H9 (cell line): ENCODE measurements at regions not wholly inside any gene's neighbourhood (a gene's known extent, or its start where the extent isn't known, plus 50 kb on each side); places are given as distances from the start of the nearest gene placed in this dataset.

Source experiments
- DNase-seq: peaks from one replicate; pipeline ENCODE4 v3.0.0-alpha.2; 2017
- H2AFZ ChIP-seq: one replicate; pipeline ENCODE4 v1.6.1; 2013; ENCODE audit warnings: mild to moderate bottlenecking, low read length, control low read depth, moderate library complexity
- H2AK5ac ChIP-seq: 2 replicates; pipeline ENCODE4 v1.6.1; 2013; ENCODE audit warnings: low read length, control low read depth, mixed read lengths; ENCODE audit not compliant: insufficient read length
- H2BK120ac ChIP-seq: one replicate; pipeline ENCODE4 v1.6.1; 2013; ENCODE audit warnings: low read depth, mild to moderate bottlenecking, low read length, control low read depth, inconsistent platforms; ENCODE audit not compliant: poor library complexity, severe bottlenecking
- H2BK12ac ChIP-seq: 2 replicates; pipeline ENCODE4 v1.6.1; 2013; ENCODE audit warnings: low read length, control low read depth, mixed read lengths, low read depth; ENCODE audit not compliant: insufficient read length
- H2BK15ac ChIP-seq: 2 replicates; pipeline ENCODE4 v1.6.1; 2013; ENCODE audit warnings: low read depth, low read length, control low read depth
- H2BK20ac ChIP-seq: one replicate; pipeline ENCODE4 v1.6.1; 2013; ENCODE audit warnings: low read depth, mild to moderate bottlenecking, low read length, control low read depth, inconsistent platforms; ENCODE audit not compliant: poor library complexity, severe bottlenecking
- H2BK5ac ChIP-seq: 2 replicates; pipeline ENCODE4 v1.6.1; 2013; ENCODE audit warnings: low read length, control low read depth, mixed read lengths; ENCODE audit not compliant: insufficient read length
- H3K14ac ChIP-seq: 2 replicates; pipeline ENCODE4 v1.6.1; 2013; ENCODE audit warnings: low read length, control low read depth; ENCODE audit not compliant: insufficient read depth
- H3K18ac ChIP-seq: 2 replicates; pipeline ENCODE4 v1.6.1; 2013; ENCODE audit warnings: low read depth, mild to moderate bottlenecking, mixed read lengths, low read length, control low read depth; ENCODE audit not compliant: insufficient read length
- H3K23ac ChIP-seq: 2 replicates; pipeline ENCODE4 v1.6.1; 2013; ENCODE audit warnings: low read length, control low read depth, mixed read lengths, low read depth; ENCODE audit not compliant: insufficient read length
- H3K23me2 ChIP-seq: 2 replicates; pipeline ENCODE4 v1.6.1; 2013; ENCODE audit warnings: low read depth, mild to moderate bottlenecking, mixed read lengths, low read length, control low read depth; ENCODE audit not compliant: insufficient read length, poor library complexity, severe bottlenecking
- H3K27ac ChIP-seq: 2 replicates; pipeline ENCODE4 v1.5.1; 2013; ENCODE audit warnings: low read length, control low read depth, mixed read lengths, low read depth; ENCODE audit not compliant: insufficient read length
- H3K27me3 ChIP-seq: 2 replicates; pipeline ENCODE4 v1.6.1; 2013; ENCODE audit warnings: low read length, control low read depth, inconsistent platforms; ENCODE audit not compliant: insufficient read depth
- H3K4ac ChIP-seq: 2 replicates; pipeline ENCODE4 v1.6.1; 2013; ENCODE audit warnings: low read depth, mild to moderate bottlenecking, control low read depth, inconsistent platforms, low read length, moderate library complexity
- H3K4me1 ChIP-seq: 2 replicates; pipeline ENCODE4 v1.6.1; 2013; ENCODE audit warnings: low read length, control low read depth, inconsistent platforms; ENCODE audit not compliant: insufficient read depth
- H3K4me2 ChIP-seq: 2 replicates; pipeline ENCODE4 v1.6.1; 2013; ENCODE audit warnings: low read length, control low read depth, mixed read lengths; ENCODE audit not compliant: insufficient read length, insufficient read depth
- H3K56ac ChIP-seq: 2 replicates; pipeline ENCODE4 v1.6.1; 2013; ENCODE audit warnings: low read depth, mild to moderate bottlenecking, mixed read lengths, low read length, control low read depth; ENCODE audit not compliant: insufficient read length
- H3K79me1 ChIP-seq: 2 replicates; pipeline ENCODE4 v1.6.1; 2013; ENCODE audit warnings: low read depth, mild to moderate bottlenecking, moderate library complexity, low read length, control low read depth, inconsistent platforms; ENCODE audit not compliant: insufficient read depth, poor library complexity, severe bottlenecking
- H3K79me2 ChIP-seq: 2 replicates; pipeline ENCODE4 v1.6.1; 2013; ENCODE audit warnings: low read length, control low read depth, inconsistent platforms; ENCODE audit not compliant: insufficient read depth
- H3K9ac ChIP-seq: 2 replicates; pipeline ENCODE4 v1.6.1; 2013; ENCODE audit warnings: low read length, control low read depth, mixed read lengths; ENCODE audit not compliant: insufficient read length; ENCODE audit errors: extremely low read depth
- H3K9me3 ChIP-seq: one replicate; pipeline ENCODE4 v1.6.1; 2013; ENCODE audit warnings: low read depth, low read length, inconsistent platforms; ENCODE audit not compliant: control insufficient read depth
- H3T11ph ChIP-seq: one replicate; pipeline ENCODE4 v1.6.1; 2013; ENCODE audit warnings: mild to moderate bottlenecking, low read length, control low read depth, inconsistent platforms
- H4K20me1 ChIP-seq: one replicate; pipeline ENCODE4 v1.6.1; 2013; ENCODE audit not compliant: control insufficient read depth, insufficient read length, insufficient read depth
- H4K5ac ChIP-seq: 2 replicates; pipeline ENCODE4 v1.6.1; 2013; ENCODE audit warnings: low read depth, mild to moderate bottlenecking, mixed read lengths, low read length, control low read depth; ENCODE audit not compliant: insufficient read length
- H4K8ac ChIP-seq: replicated peaks from 2 replicates; pipeline ENCODE4 v1.6.1; 2013; ENCODE audit warnings: low read length, control low read depth, mixed read lengths, low read depth; ENCODE audit not compliant: insufficient read length
- H4K91ac ChIP-seq: 2 replicates; pipeline ENCODE4 v1.6.1; 2013; ENCODE audit warnings: low read depth, mild to moderate bottlenecking, moderate library complexity, mixed read lengths, low read length, control low read depth; ENCODE audit not compliant: insufficient read length
- H3K27ac Mint-ChIP-seq, 3 experiments: 2 replicates in 2 of 3; 3 replicates in 1 of 3; pipeline ENCODE4 v1.8.0; 2020 to 2021; ENCODE audit warnings: mixed read lengths in 3 of 3, mild to moderate bottlenecking in 1 of 3, moderate library complexity in 1 of 3
- H3K27me3 Mint-ChIP-seq: 2 replicates; pipeline ENCODE4 v1.8.0; 2021; ENCODE audit warnings: low read depth, mild to moderate bottlenecking, moderate library complexity, mixed read lengths
- H3K36me3 Mint-ChIP-seq, 3 experiments: 2 replicates in 2 of 3; 3 replicates in 1 of 3; pipeline ENCODE4 v1.8.0; 2020 to 2021; ENCODE audit warnings: low read depth in 3 of 3, mixed read lengths in 3 of 3; ENCODE audit not compliant: insufficient read depth in 1 of 3
- H3K4me1 Mint-ChIP-seq, 2 experiments: 2 replicates each; pipeline ENCODE4 v1.8.0; 2020; ENCODE audit warnings: mixed read lengths in 2 of 2
- H3K4me3 Mint-ChIP-seq, 2 experiments: 2 replicates in 1 of 2; 3 replicates in 1 of 2; pipeline ENCODE4 v1.8.0; 2020 to 2021; ENCODE audit warnings: mild to moderate bottlenecking in 2 of 2, mixed read lengths in 2 of 2, moderate library complexity in 1 of 2
- H3K9me3 Mint-ChIP-seq, 2 experiments: 2 replicates in 1 of 2; 3 replicates in 1 of 2; pipeline ENCODE4 v1.8.0; 2020; ENCODE audit warnings: mild to moderate bottlenecking in 2 of 2, mixed read lengths in 2 of 2, moderate library complexity in 1 of 2
- WGBS: extraction: QIAGEN DNeasy Blood & Tissue Kit; methylation state at CpG from one replicate; pipeline ENCODE4 v1.1.7; 2013; ENCODE audit warnings: missing lambda C conversion rate, low lambda C conversion rate, mixed read lengths; ENCODE audit not compliant: insufficient read length; ENCODE audit errors: extremely low coverage; 5-methylcytosine and 5-hydroxymethylcytosine counted together
- TF ChIP-seq, protein P1 (sequence below): fragments of 200-600 bp; sonication (generic); conservative IDR thresholded peaks from 3 replicates; pipeline ENCODE4 v1.8.0; 2021; ENCODE audit warnings: antibody characterized with exemption, mild to moderate bottlenecking

DNA sequence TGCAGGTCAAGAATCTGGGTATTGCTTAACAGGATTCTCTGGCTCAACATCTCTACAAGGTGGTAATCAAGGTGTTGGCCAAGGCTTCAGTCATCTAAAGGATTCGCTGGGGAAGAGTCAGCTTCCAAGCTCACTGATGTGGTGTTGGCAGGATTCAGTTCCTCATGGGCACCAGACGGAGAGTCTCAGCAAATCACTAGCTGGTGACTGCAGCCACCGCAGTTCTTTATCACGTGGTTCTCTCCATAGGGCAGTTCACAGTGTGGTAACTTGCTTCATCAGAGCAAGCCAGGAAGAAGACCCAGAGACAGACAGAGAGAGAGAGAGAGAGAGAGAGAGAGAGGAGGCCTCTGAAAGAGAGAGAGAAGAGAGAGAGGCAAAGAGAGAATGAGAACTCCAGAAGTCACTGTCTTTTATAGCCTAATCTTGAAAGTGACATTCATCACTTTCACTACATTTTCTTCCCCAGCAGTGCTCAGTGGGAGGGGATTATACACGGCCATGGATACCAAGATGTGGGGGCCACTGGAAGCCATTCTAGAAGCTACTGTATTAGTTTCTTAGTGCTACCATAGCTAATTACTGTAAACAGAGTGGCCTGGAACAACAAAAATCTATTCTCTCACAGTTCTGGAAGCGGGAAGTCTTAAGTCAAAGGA is 109.2 kb upstream of the SMIM23 start:
- H3K9ac ChIP-seq, result no peak overlapping the region
- no peaks in the 10 kb centered on the region for H3K27me3 ChIP-seq
- H3K56ac ChIP-seq, result no peak overlapping the region
- H4K5ac ChIP-seq, result no peak overlapping the region
- peaks cover 0 to 4% (median 2%) of the 10 kb centered on the region in 3 experiments; a peak in 4 of 7 replicates for H3K36me3 Mint-ChIP-seq
- H3K23me2 ChIP-seq, result no peaks in the 10 kb centered on the region
- no peak overlapping the region for H2BK20ac ChIP-seq
- no peak overlapping the region for H3T11ph ChIP-seq
- no peak overlapping the region for H3K27ac ChIP-seq
- H3K27me3 Mint-ChIP-seq, result peaks cover 10% of the 10 kb centered on the region
- H3K27ac Mint-ChIP-seq, result no peak overlapping the region
- H3K4me1 Mint-ChIP-seq, result peaks cover 9 to 11% of the 10 kb centered on the region in 2 experiments; a peak in 3 of 4 replicates
- no peak overlapping the region for H2AK5ac ChIP-seq
- TF ChIP-seq, protein P1, sequence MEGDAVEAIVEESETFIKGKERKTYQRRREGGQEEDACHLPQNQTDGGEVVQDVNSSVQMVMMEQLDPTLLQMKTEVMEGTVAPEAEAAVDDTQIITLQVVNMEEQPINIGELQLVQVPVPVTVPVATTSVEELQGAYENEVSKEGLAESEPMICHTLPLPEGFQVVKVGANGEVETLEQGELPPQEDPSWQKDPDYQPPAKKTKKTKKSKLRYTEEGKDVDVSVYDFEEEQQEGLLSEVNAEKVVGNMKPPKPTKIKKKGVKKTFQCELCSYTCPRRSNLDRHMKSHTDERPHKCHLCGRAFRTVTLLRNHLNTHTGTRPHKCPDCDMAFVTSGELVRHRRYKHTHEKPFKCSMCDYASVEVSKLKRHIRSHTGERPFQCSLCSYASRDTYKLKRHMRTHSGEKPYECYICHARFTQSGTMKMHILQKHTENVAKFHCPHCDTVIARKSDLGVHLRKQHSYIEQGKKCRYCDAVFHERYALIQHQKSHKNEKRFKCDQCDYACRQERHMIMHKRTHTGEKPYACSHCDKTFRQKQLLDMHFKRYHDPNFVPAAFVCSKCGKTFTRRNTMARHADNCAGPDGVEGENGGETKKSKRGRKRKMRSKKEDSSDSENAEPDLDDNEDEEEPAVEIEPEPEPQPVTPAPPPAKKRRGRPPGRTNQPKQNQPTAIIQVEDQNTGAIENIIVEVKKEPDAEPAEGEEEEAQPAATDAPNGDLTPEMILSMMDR, result no peak
- no peaks in the 10 kb centered on the region for H3K79me2 ChIP-seq
- H3K79me1 ChIP-seq, result no peaks in the 10 kb centered on the region
- DNase-seq, result no peak
- no peak overlapping the region for H2BK15ac ChIP-seq
- no peak overlapping the region for H3K4me3 Mint-ChIP-seq
- H2BK5ac ChIP-seq, result no peak overlapping the region
- no peak overlapping the region for H3K18ac ChIP-seq
- no peak overlapping the region for H2BK120ac ChIP-seq
- H3K23ac ChIP-seq, result no peak overlapping the region
- no peaks in the 10 kb centered on the region for H3K4me1 ChIP-seq
- no peak overlapping the region for H2BK12ac ChIP-seq
- no peak overlapping the region for H3K4me2 ChIP-seq
- H2AFZ ChIP-seq, result no peak overlapping the region
- no peaks in the 10 kb centered on the region for H4K20me1 ChIP-seq
- WGBS, result no CpG with 5 or more reads among the region's 6 CpGs
- H4K8ac ChIP-seq, result no peak overlapping the region
- peaks cover 0 to 5% of the 10 kb centered on the region in 2 experiments; a peak in 2 of 5 replicates for H3K9me3 Mint-ChIP-seq
- no peaks in the 10 kb centered on the region for H3K9me3 ChIP-seq
- H4K91ac ChIP-seq, result no peak overlapping the region
- no peak overlapping the region for H3K14ac ChIP-seq
- H3K4ac ChIP-seq, result no peak overlapping the region
